Liver (tissue), 8 donors: ENCODE measurements at regions not wholly inside any gene's neighbourhood (a gene's known extent, or its start where the extent isn't known, plus 50 kb on each side); places are given as distances from the start of the nearest gene placed in this dataset.

Experiments used
- DNase-seq: peaks from one replicate; pipeline ENCODE4 v3.0.0-alpha.2; 2017; ENCODE audit warnings: low spot score
- H3K27ac ChIP-seq, 2 donors: one replicate each; pipeline ENCODE4 v1.7.0; 2013; ENCODE audit warnings: inconsistent platforms in 2 of 2, low read length in 2 of 2, control low read depth in 1 of 2, low read depth in 1 of 2, mild to moderate bottlenecking in 1 of 2
- H3K27me3 ChIP-seq, 4 donors: one replicate each; pipeline versions ENCODE4 v1.6.1 to v1.7.0; 2013; ENCODE audit warnings: low read length in 3 of 4, inconsistent platforms in 1 of 4, mild to moderate bottlenecking in 1 of 4, moderate library complexity in 1 of 4; ENCODE audit not compliant: control insufficient read depth in 4 of 4, insufficient read depth in 4 of 4
- H3K36me3 ChIP-seq, 4 donors: one replicate each; pipeline versions ENCODE4 v1.6.1 to v1.7.0; 2013; ENCODE audit warnings: low read length in 3 of 4, mild to moderate bottlenecking in 3 of 4, low read depth in 1 of 4, moderate library complexity in 1 of 4; ENCODE audit not compliant: control insufficient read depth in 4 of 4, insufficient read depth in 3 of 4
- H3K4me1 ChIP-seq, 4 donors: one replicate each; pipeline versions ENCODE4 v1.6.1 to v1.7.0; 2013; ENCODE audit warnings: low read length in 3 of 4, mild to moderate bottlenecking in 3 of 4, moderate library complexity in 1 of 4; ENCODE audit not compliant: control insufficient read depth in 4 of 4, insufficient read depth in 4 of 4
- H3K4me3 ChIP-seq, 3 donors: one replicate each; pipeline versions ENCODE4 v1.6.1 to v1.7.0; 2013; ENCODE audit warnings: low read length in 3 of 3, control low read depth in 1 of 3, low read depth in 1 of 3, mild to moderate bottlenecking in 1 of 3
- H3K9ac ChIP-seq, 2 donors: one replicate each; pipeline ENCODE4 v1.7.0; 2013; ENCODE audit warnings: low read length in 2 of 2, mild to moderate bottlenecking in 2 of 2, moderate library complexity in 2 of 2, control low read depth in 1 of 2, low read depth in 1 of 2
- H3K9me3 ChIP-seq, 4 donors: one replicate each; pipeline versions ENCODE4 v1.6.1 to v1.7.0; 2013; ENCODE audit warnings: low read length in 3 of 4; ENCODE audit not compliant: control insufficient read depth in 4 of 4
- ATF3 ChIP-seq: IDR thresholded peaks from 2 replicates; pipeline ENCODE4 v1.6.1; 2016; ENCODE audit warnings: antibody characterized with exemption
- CTCF ChIP-seq: fragments of 150-350 bp; IDR thresholded peaks from 2 replicates; pipeline ENCODE4 v1.5.1; 2017; ENCODE audit warnings: improper control_type of control experiment, low read depth, low read length; ENCODE audit not compliant: missing input control
- EGR1 ChIP-seq, 2 donors: IDR thresholded peaks; 2 replicates each; pipeline ENCODE4 v1.6.1; 2016 to 2018; ENCODE audit warnings: antibody characterized with exemption in 2 of 2, low read depth in 2 of 2
- FOXA1 ChIP-seq: IDR thresholded peaks from 2 replicates; pipeline ENCODE4 v1.6.1; 2016; ENCODE audit warnings: antibody characterized with exemption
- GABPA ChIP-seq, 2 donors: IDR thresholded peaks in 1 of 2; conservative IDR thresholded peaks in 1 of 2; 2 replicates each; pipeline ENCODE4 v1.6.1; 2016; ENCODE audit warnings: antibody characterized with exemption in 2 of 2, mild to moderate bottlenecking in 1 of 2, moderate library complexity in 1 of 2
- HNF4A ChIP-seq, 2 donors: conservative IDR thresholded peaks; 2 replicates each; pipeline ENCODE4 v1.6.1; 2016; ENCODE audit warnings: antibody characterized with exemption in 2 of 2, mild to moderate bottlenecking in 2 of 2
- HNF4G ChIP-seq: IDR thresholded peaks from 2 replicates; pipeline ENCODE4 v1.6.1; 2016; ENCODE audit warnings: antibody characterized with exemption
- MAX ChIP-seq: IDR thresholded peaks from 2 replicates; pipeline ENCODE4 v1.6.1; 2016; ENCODE audit warnings: antibody characterized with exemption
- REST ChIP-seq: IDR thresholded peaks from 2 replicates; pipeline ENCODE4 v1.6.1; 2016; ENCODE audit warnings: antibody characterized with exemption, mild to moderate bottlenecking
- RXRA ChIP-seq, 2 donors: IDR thresholded peaks; 2 replicates each; pipeline ENCODE4 v1.6.1; 2017 to 2018; ENCODE audit warnings: antibody characterized with exemption in 2 of 2, mild to moderate bottlenecking in 1 of 2
- SP1 ChIP-seq: IDR thresholded peaks from 2 replicates; pipeline ENCODE4 v1.6.1; 2018; ENCODE audit warnings: antibody characterized with exemption, mild to moderate bottlenecking
- TAF1 ChIP-seq: conservative IDR thresholded peaks from 2 replicates; pipeline ENCODE4 v1.6.1; 2016; ENCODE audit warnings: antibody characterized with exemption, mild to moderate bottlenecking
- YY1 ChIP-seq: IDR thresholded peaks from 2 replicates; pipeline ENCODE4 v1.6.1; 2016; ENCODE audit warnings: antibody characterized with exemption, mild to moderate bottlenecking
- ZBTB33 ChIP-seq: IDR thresholded peaks from 2 replicates; pipeline ENCODE4 v1.6.1; 2016; ENCODE audit warnings: antibody characterized with exemption
- WGBS: extraction: QIAGEN DNeasy Blood & Tissue Kit; methylation state at CpG from one replicate; pipeline ENCODE4 v1.1.7; 2013; 5-methylcytosine and 5-hydroxymethylcytosine counted together
- donor health status: healthy.
- donor health status: healthy.
- donor health status: healthy.
- donor health status: healthy.
- donor health status: healthy.

- Histone ChIP-seq H3K9ac (no peak overlapping the region), H3K27ac (no peak overlapping the region), H3K27me3 (peaks cover 0 to 2% (median 0%) of the 10 kb centered on the region in 4 donors), H3K36me3 (no peaks in the 10 kb centered on the region), H3K4me1 (no peaks in the 10 kb centered on the region), H3K9me3 (peaks cover 0 to 8% (median 2%) of the 10 kb centered on the region in 4 donors), H3K4me3 (no peak overlapping the region)
- 52% methylated on average over 2 of the region's 2 CpGs for WGBS
- no peak for DNase-seq
- no peak for TF ChIP-seq HNF4G
- TF ChIP-seq SP1: no peak
- TF ChIP-seq YY1: no peak
- no peak for TF ChIP-seq HNF4A (conservative IDR thresholded peaks at IDR 0.05)
- no peak for TF ChIP-seq TAF1
- TF ChIP-seq FOXA1: no peak
- TF ChIP-seq ZBTB33: no peak
Observed at GRCh38 chr7:56609852-56610355, 493.7 kb upstream of the NUPR2 start.

- Histone ChIP-seq H3K9me3 (peaks cover 0 to 12% (median 6%) of the 10 kb centered on the region in 4 donors), H3K9ac (no peak overlapping the region), H3K4me3 (no peak overlapping the region), H3K36me3 (no peaks in the 10 kb centered on the region), H3K27me3 (peaks cover 0 to 2% (median 0%) of the 10 kb centered on the region in 4 donors), H3K27ac (no peak overlapping the region), H3K4me1 (no peaks in the 10 kb centered on the region)
- no peak for DNase-seq
- WGBS: 59% methylated on average over 19 of the region's 19 CpGs
- TF ChIP-seq GABPA (IDR thresholded peaks at IDR 0.05 in 1 of 2, conservative IDR thresholded peaks at IDR 0.05 in 1 of 2) (no peak), HNF4A (conservative IDR thresholded peaks at IDR 0.05) (no peak), RXRA (IDR thresholded peaks at IDR 0.05) (no peak), REST (no peak), EGR1 (IDR thresholded peaks at IDR 0.05; ENCODE audit: low read depth in 2 of 2) (no peak), TAF1 (no peak), ATF3 (no peak), CTCF (no peak), MAX (no peak)
Observed at GRCh38 chr7:56605146-56605545, 488.9 kb upstream of the NUPR2 start.
